ENCODE measurements at regions not wholly inside any gene's neighbourhood (a gene's known extent, or its start where the extent isn't known, plus 50 kb on each side); places are given as distances from the start of the nearest gene placed in this dataset.
"Not testable (repeated sequence)": the region's sequence is repeated elsewhere in the genome, so short reads cannot be mapped to it uniquely, and the experiment has no call there.

- no peak for DNase-seq (ENCODE audit: low spot score)
Observed at GRCh38 chr4:58368221-58368620, 1258.0 kb upstream of the IGFBP7 start.

- DNase-seq (ENCODE audit: low spot score): no peak
Observed at GRCh38 chr4:58360354-58361133, 1250.4 kb upstream of the IGFBP7 start.

- DNase-seq (ENCODE audit: low spot score): no peak
Observed at GRCh38 chr4:58359590-58359989, 1249.4 kb upstream of the IGFBP7 start.

- no peak for DNase-seq (ENCODE audit: low spot score)
Observed at GRCh38 chr4:58357947-58358346, 1247.8 kb upstream of the IGFBP7 start.

- DNase-seq (ENCODE audit: low spot score): no peak
Observed at GRCh38 chr4:58325070-58325469, 1214.9 kb upstream of the IGFBP7 start.

GRCh38 chr4:58313444-58313843, 1203.3 kb upstream of the IGFBP7 start:
- no peak for DNase-seq (ENCODE audit: low spot score)

- no peak for DNase-seq (ENCODE audit: low spot score)
Observed at GRCh38 chr4:58303456-58303855, 1193.3 kb upstream of the IGFBP7 start.

- DNase-seq (ENCODE audit: low spot score): no peak
Observed at GRCh38 chr4:58301376-58301999, 1191.3 kb upstream of the IGFBP7 start.

- DNase-seq (ENCODE audit: low spot score): no peak
Observed at GRCh38 chr4:58286335-58286734, 1176.2 kb upstream of the IGFBP7 start.

- not testable (repeated sequence) for DNase-seq (ENCODE audit: low spot score)
Observed at GRCh38 chr4:58280928-58281327, 1170.7 kb upstream of the IGFBP7 start.

- no peak for DNase-seq (ENCODE audit: low spot score)
Observed at GRCh38 chr4:58275856-58276255, 1165.7 kb upstream of the IGFBP7 start.

GRCh38 chr4:58274553-58274952, 1164.4 kb upstream of the IGFBP7 start:
- no peak for DNase-seq (ENCODE audit: low spot score)

- no peak for DNase-seq (ENCODE audit: low spot score)
Observed at GRCh38 chr4:58272311-58272710, 1162.1 kb upstream of the IGFBP7 start.

GRCh38 chr4:58265734-58266133, 1155.5 kb upstream of the IGFBP7 start:
- no peak for DNase-seq (ENCODE audit: low spot score)

- no peak for DNase-seq (ENCODE audit: low spot score)
Observed at GRCh38 chr4:58261526-58261925, 1151.3 kb upstream of the IGFBP7 start.

GRCh38 chr4:58254291-58254690, 1144.1 kb upstream of the IGFBP7 start:
- no peak for DNase-seq (ENCODE audit: low spot score)

GRCh38 chr4:58252656-58253055, 1142.5 kb upstream of the IGFBP7 start:
- DNase-seq (ENCODE audit: low spot score): no peak

GRCh38 chr4:58247792-58248191, 1137.6 kb upstream of the IGFBP7 start:
- no peak for DNase-seq (ENCODE audit: low spot score)

GRCh38 chr4:58225460-58225859, 1115.3 kb upstream of the IGFBP7 start:
- no peak for DNase-seq (ENCODE audit: low spot score)

GRCh38 chr4:58219179-58219578, 1109.0 kb upstream of the IGFBP7 start:
- DNase-seq (ENCODE audit: low spot score): no peak

GRCh38 chr4:58216461-58216860, 1106.3 kb upstream of the IGFBP7 start:
- no peak for DNase-seq (ENCODE audit: low spot score)

GRCh38 chr4:58214376-58214775, 1104.2 kb upstream of the IGFBP7 start:
- DNase-seq (ENCODE audit: low spot score): no peak

GRCh38 chr4:58209551-58209950, 1099.4 kb upstream of the IGFBP7 start:
- DNase-seq (ENCODE audit: low spot score): no peak

GRCh38 chr4:58209001-58209400, 1098.8 kb upstream of the IGFBP7 start:
- no peak for DNase-seq (ENCODE audit: low spot score)
